H9 (cell line): ENCODE measurements at regions not wholly inside any gene's neighbourhood (a gene's known extent, or its start where the extent isn't known, plus 50 kb on each side); places are given as distances from the start of the nearest gene placed in this dataset.

ENCODE experiments used
- DNase-seq: peaks from one replicate; pipeline ENCODE4 v3.0.0-alpha.2; 2017
- H2AFZ ChIP-seq: one replicate; pipeline ENCODE4 v1.6.1; 2013; ENCODE audit warnings: mild to moderate bottlenecking, low read length, control low read depth, moderate library complexity
- H2AK5ac ChIP-seq: 2 replicates; pipeline ENCODE4 v1.6.1; 2013; ENCODE audit warnings: low read length, control low read depth, mixed read lengths; ENCODE audit not compliant: insufficient read length
- H2BK120ac ChIP-seq: one replicate; pipeline ENCODE4 v1.6.1; 2013; ENCODE audit warnings: low read depth, mild to moderate bottlenecking, low read length, control low read depth, inconsistent platforms; ENCODE audit not compliant: poor library complexity, severe bottlenecking
- H2BK12ac ChIP-seq: 2 replicates; pipeline ENCODE4 v1.6.1; 2013; ENCODE audit warnings: low read length, control low read depth, mixed read lengths, low read depth; ENCODE audit not compliant: insufficient read length
- H2BK15ac ChIP-seq: 2 replicates; pipeline ENCODE4 v1.6.1; 2013; ENCODE audit warnings: low read depth, low read length, control low read depth
- H2BK20ac ChIP-seq: one replicate; pipeline ENCODE4 v1.6.1; 2013; ENCODE audit warnings: low read depth, mild to moderate bottlenecking, low read length, control low read depth, inconsistent platforms; ENCODE audit not compliant: poor library complexity, severe bottlenecking
- H2BK5ac ChIP-seq: 2 replicates; pipeline ENCODE4 v1.6.1; 2013; ENCODE audit warnings: low read length, control low read depth, mixed read lengths; ENCODE audit not compliant: insufficient read length
- H3K14ac ChIP-seq: 2 replicates; pipeline ENCODE4 v1.6.1; 2013; ENCODE audit warnings: low read length, control low read depth; ENCODE audit not compliant: insufficient read depth
- H3K18ac ChIP-seq: 2 replicates; pipeline ENCODE4 v1.6.1; 2013; ENCODE audit warnings: low read depth, mild to moderate bottlenecking, mixed read lengths, low read length, control low read depth; ENCODE audit not compliant: insufficient read length
- H3K23ac ChIP-seq: 2 replicates; pipeline ENCODE4 v1.6.1; 2013; ENCODE audit warnings: low read length, control low read depth, mixed read lengths, low read depth; ENCODE audit not compliant: insufficient read length
- H3K23me2 ChIP-seq: 2 replicates; pipeline ENCODE4 v1.6.1; 2013; ENCODE audit warnings: low read depth, mild to moderate bottlenecking, mixed read lengths, low read length, control low read depth; ENCODE audit not compliant: insufficient read length, poor library complexity, severe bottlenecking
- H3K27ac ChIP-seq: 2 replicates; pipeline ENCODE4 v1.5.1; 2013; ENCODE audit warnings: low read length, control low read depth, mixed read lengths, low read depth; ENCODE audit not compliant: insufficient read length
- H3K27me3 ChIP-seq: 2 replicates; pipeline ENCODE4 v1.6.1; 2013; ENCODE audit warnings: low read length, control low read depth, inconsistent platforms; ENCODE audit not compliant: insufficient read depth
- H3K4ac ChIP-seq: 2 replicates; pipeline ENCODE4 v1.6.1; 2013; ENCODE audit warnings: low read depth, mild to moderate bottlenecking, control low read depth, inconsistent platforms, low read length, moderate library complexity
- H3K4me1 ChIP-seq: 2 replicates; pipeline ENCODE4 v1.6.1; 2013; ENCODE audit warnings: low read length, control low read depth, inconsistent platforms; ENCODE audit not compliant: insufficient read depth
- H3K4me2 ChIP-seq: 2 replicates; pipeline ENCODE4 v1.6.1; 2013; ENCODE audit warnings: low read length, control low read depth, mixed read lengths; ENCODE audit not compliant: insufficient read length, insufficient read depth
- H3K56ac ChIP-seq: 2 replicates; pipeline ENCODE4 v1.6.1; 2013; ENCODE audit warnings: low read depth, mild to moderate bottlenecking, mixed read lengths, low read length, control low read depth; ENCODE audit not compliant: insufficient read length
- H3K79me1 ChIP-seq: 2 replicates; pipeline ENCODE4 v1.6.1; 2013; ENCODE audit warnings: low read depth, mild to moderate bottlenecking, moderate library complexity, low read length, control low read depth, inconsistent platforms; ENCODE audit not compliant: insufficient read depth, poor library complexity, severe bottlenecking
- H3K79me2 ChIP-seq: 2 replicates; pipeline ENCODE4 v1.6.1; 2013; ENCODE audit warnings: low read length, control low read depth, inconsistent platforms; ENCODE audit not compliant: insufficient read depth
- H3K9ac ChIP-seq: 2 replicates; pipeline ENCODE4 v1.6.1; 2013; ENCODE audit warnings: low read length, control low read depth, mixed read lengths; ENCODE audit not compliant: insufficient read length; ENCODE audit errors: extremely low read depth
- H3K9me3 ChIP-seq: one replicate; pipeline ENCODE4 v1.6.1; 2013; ENCODE audit warnings: low read depth, low read length, inconsistent platforms; ENCODE audit not compliant: control insufficient read depth
- H3T11ph ChIP-seq: one replicate; pipeline ENCODE4 v1.6.1; 2013; ENCODE audit warnings: mild to moderate bottlenecking, low read length, control low read depth, inconsistent platforms
- H4K20me1 ChIP-seq: one replicate; pipeline ENCODE4 v1.6.1; 2013; ENCODE audit not compliant: control insufficient read depth, insufficient read length, insufficient read depth
- H4K5ac ChIP-seq: 2 replicates; pipeline ENCODE4 v1.6.1; 2013; ENCODE audit warnings: low read depth, mild to moderate bottlenecking, mixed read lengths, low read length, control low read depth; ENCODE audit not compliant: insufficient read length
- H4K8ac ChIP-seq: replicated peaks from 2 replicates; pipeline ENCODE4 v1.6.1; 2013; ENCODE audit warnings: low read length, control low read depth, mixed read lengths, low read depth; ENCODE audit not compliant: insufficient read length
- H4K91ac ChIP-seq: 2 replicates; pipeline ENCODE4 v1.6.1; 2013; ENCODE audit warnings: low read depth, mild to moderate bottlenecking, moderate library complexity, mixed read lengths, low read length, control low read depth; ENCODE audit not compliant: insufficient read length
- H3K27ac Mint-ChIP-seq, 3 experiments: 2 replicates in 2 of 3; 3 replicates in 1 of 3; pipeline ENCODE4 v1.8.0; 2020 to 2021; ENCODE audit warnings: mixed read lengths in 3 of 3, mild to moderate bottlenecking in 1 of 3, moderate library complexity in 1 of 3
- H3K27me3 Mint-ChIP-seq: 2 replicates; pipeline ENCODE4 v1.8.0; 2021; ENCODE audit warnings: low read depth, mild to moderate bottlenecking, moderate library complexity, mixed read lengths
- H3K36me3 Mint-ChIP-seq, 3 experiments: 2 replicates in 2 of 3; 3 replicates in 1 of 3; pipeline ENCODE4 v1.8.0; 2020 to 2021; ENCODE audit warnings: low read depth in 3 of 3, mixed read lengths in 3 of 3; ENCODE audit not compliant: insufficient read depth in 1 of 3
- H3K4me1 Mint-ChIP-seq, 2 experiments: 2 replicates each; pipeline ENCODE4 v1.8.0; 2020; ENCODE audit warnings: mixed read lengths in 2 of 2
- H3K4me3 Mint-ChIP-seq, 2 experiments: 2 replicates in 1 of 2; 3 replicates in 1 of 2; pipeline ENCODE4 v1.8.0; 2020 to 2021; ENCODE audit warnings: mild to moderate bottlenecking in 2 of 2, mixed read lengths in 2 of 2, moderate library complexity in 1 of 2
- H3K9me3 Mint-ChIP-seq, 2 experiments: 2 replicates in 1 of 2; 3 replicates in 1 of 2; pipeline ENCODE4 v1.8.0; 2020; ENCODE audit warnings: mild to moderate bottlenecking in 2 of 2, mixed read lengths in 2 of 2, moderate library complexity in 1 of 2
- CTCF ChIP-seq: fragments of 200-600 bp; sonication (generic); conservative IDR thresholded peaks from 3 replicates; pipeline ENCODE4 v1.8.0; 2021; ENCODE audit warnings: antibody characterized with exemption, mild to moderate bottlenecking
- WGBS: extraction: QIAGEN DNeasy Blood & Tissue Kit; methylation state at CpG from one replicate; pipeline ENCODE4 v1.1.7; 2013; ENCODE audit warnings: missing lambda C conversion rate, low lambda C conversion rate, mixed read lengths; ENCODE audit not compliant: insufficient read length; ENCODE audit errors: extremely low coverage; 5-methylcytosine and 5-hydroxymethylcytosine counted together

- Histone ChIP-seq H3K18ac (no peak overlapping the region), H4K5ac (no peak overlapping the region)
- no peak for DNase-seq
These were observed 337.7 kb downstream of the IPO8 start for GRCh38 chr12:30357766-30358490.

More at GRCh38 chr12:30357766-30358490, 337.7 kb downstream of the IPO8 start:
- no peak overlapping the region for H3K4ac ChIP-seq
- no peak overlapping the region for H2BK12ac ChIP-seq
- no peak overlapping the region for H3K23ac ChIP-seq
- WGBS = no CpG with 5 or more reads among the region's 7 CpGs
- no peak overlapping the region for H2BK5ac ChIP-seq
- no peak overlapping the region for H4K8ac ChIP-seq
- no peak overlapping the region for H3K9ac ChIP-seq
- H2AK5ac ChIP-seq = no peak overlapping the region
- H3K4me1 ChIP-seq = no peaks in the 10 kb centered on the region
- no peaks in the 10 kb centered on the region for H4K20me1 ChIP-seq
- H3T11ph ChIP-seq = no peak overlapping the region
- H3K56ac ChIP-seq = no peak overlapping the region
- H3K27ac Mint-ChIP-seq = no peak overlapping the region
- H3K79me1 ChIP-seq = no peaks in the 10 kb centered on the region
- H2AFZ ChIP-seq = no peak overlapping the region
- H2BK20ac ChIP-seq = no peak overlapping the region
- H3K36me3 Mint-ChIP-seq = peaks cover 0 to under 1% (median 0%) of the 10 kb centered on the region in 3 experiments; a peak in 1 of 7 replicates
- no peak overlapping the region for H3K14ac ChIP-seq
- H3K9me3 Mint-ChIP-seq = peaks cover 0 to 6% of the 10 kb centered on the region in 2 experiments; a peak in 4 of 5 replicates
- no peaks in the 10 kb centered on the region for H3K4me1 Mint-ChIP-seq
- H4K91ac ChIP-seq = no peak overlapping the region
- no peaks in the 10 kb centered on the region for H3K27me3 Mint-ChIP-seq
- no peaks in the 10 kb centered on the region for H3K9me3 ChIP-seq
- no peak overlapping the region for H2BK120ac ChIP-seq
- no peaks in the 10 kb centered on the region for H3K79me2 ChIP-seq
- no peaks in the 10 kb centered on the region for H3K27me3 ChIP-seq
- TF ChIP-seq CTCF = no peak
- no peak overlapping the region for H3K4me2 ChIP-seq
- no peak overlapping the region for H3K4me3 Mint-ChIP-seq
- H2BK15ac ChIP-seq = no peak overlapping the region
- H3K27ac ChIP-seq = no peak overlapping the region
- H3K23me2 ChIP-seq = no peaks in the 10 kb centered on the region
